HG02938 (cell line): ENCODE measurements at regions not wholly inside any gene's neighbourhood (a gene's known extent, or its start where the extent isn't known, plus 50 kb on each side); places are given as distances from the start of the nearest gene placed in this dataset.

Experiments used
- ATAC-seq: cut with Tn5 transposase; IDR thresholded peaks from one replicate; pipeline ENCODE4 v1.9.1; 2021; ENCODE audit warnings: mild to moderate bottlenecking, moderate library complexity; ENCODE audit not compliant: unreplicated experiment

DNA sequence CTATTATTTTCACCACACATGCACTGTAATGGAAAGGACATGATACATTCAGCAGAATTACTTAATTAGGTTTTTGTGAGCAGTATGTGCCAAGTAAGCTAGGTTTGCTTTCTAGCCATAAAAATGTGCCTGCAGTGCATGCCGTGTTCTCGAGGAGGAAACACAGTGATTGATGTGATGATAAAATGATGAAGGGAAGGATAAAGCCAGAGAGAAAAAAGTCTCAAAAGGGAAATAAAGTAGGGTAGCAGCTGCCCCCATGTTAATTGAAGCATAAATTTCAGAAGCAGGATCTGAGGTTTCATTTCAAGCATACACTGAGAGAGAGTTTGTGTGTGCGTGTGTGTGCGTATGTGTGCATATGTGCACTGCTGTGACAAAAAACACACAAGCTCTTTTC is 714.2 kb upstream of the C9orf72 start:
- no peak for ATAC-seq

DNA sequence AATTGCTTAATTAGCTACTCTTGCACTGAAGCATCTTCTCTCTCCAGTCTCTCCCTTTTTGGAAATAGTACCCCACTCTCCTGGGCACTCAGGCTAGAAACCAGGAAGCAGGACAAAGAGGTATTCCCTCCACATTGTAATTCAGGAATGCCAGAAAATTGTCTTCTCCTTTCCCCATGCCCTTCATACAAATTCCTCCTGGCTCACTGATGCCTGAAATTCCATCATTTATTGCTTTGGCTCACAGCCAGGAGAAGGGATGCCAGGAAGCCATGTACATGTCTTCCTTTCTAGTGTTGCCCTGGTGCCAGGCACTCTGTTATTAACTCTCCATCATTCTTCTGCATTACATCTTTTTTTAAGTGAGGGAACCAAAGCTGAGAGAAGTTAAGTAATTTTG is 716.5 kb upstream of the C9orf72 start:
- no peak for ATAC-seq

DNA sequence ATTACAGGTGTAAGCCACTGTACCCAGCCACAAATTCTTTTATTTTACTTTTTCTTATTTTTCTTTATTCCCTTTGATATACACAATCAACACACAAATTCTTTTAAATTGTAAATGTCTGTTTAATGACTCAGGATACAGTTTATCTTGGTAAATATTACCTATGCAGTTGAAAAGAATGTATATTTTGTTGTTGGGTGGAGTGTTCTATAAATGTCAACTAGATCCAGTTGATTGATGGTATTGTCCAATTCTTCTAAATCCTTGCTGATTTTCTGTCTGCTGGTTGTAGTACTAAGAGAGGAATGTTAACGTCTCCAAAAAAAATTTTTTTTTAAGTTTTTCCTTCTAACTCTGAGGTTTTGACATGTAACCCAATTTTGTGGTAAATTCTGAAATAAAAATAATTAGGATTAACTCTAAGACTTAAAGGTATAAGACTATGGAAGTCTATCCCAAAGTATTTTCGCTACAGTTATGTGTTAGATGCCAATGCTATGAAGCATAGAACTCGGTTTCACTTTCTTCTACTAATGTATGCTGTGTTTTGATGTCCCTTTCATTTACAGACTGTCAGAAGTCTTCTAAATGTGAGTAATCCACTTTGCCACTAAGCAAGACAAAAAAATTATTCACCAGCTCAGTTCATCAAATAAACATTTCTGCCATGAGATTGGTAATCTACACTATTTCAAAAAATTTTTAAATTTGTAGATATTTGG is 720.2 kb upstream of the C9orf72 start:
- ATAC-seq = no peak

DNA sequence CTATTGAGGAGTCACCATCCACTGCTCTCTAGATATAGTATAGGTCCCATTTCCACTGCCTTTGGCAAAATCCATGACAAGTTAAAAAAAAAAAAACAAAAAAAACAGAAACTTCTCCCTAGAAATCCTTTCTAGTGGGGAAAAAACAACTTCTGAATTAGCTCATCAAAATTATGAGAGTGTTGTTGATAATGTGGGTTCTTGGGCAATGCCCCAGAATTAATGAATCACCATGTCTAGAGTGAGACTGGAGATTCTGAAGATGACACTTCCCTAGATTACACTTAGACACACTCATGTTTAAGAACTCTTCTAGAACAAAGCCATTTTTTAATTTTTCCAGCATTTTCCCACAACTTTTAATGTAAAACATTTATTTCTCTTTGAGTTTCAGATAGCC is 728.0 kb upstream of the C9orf72 start:
- ATAC-seq = no peak

DNA sequence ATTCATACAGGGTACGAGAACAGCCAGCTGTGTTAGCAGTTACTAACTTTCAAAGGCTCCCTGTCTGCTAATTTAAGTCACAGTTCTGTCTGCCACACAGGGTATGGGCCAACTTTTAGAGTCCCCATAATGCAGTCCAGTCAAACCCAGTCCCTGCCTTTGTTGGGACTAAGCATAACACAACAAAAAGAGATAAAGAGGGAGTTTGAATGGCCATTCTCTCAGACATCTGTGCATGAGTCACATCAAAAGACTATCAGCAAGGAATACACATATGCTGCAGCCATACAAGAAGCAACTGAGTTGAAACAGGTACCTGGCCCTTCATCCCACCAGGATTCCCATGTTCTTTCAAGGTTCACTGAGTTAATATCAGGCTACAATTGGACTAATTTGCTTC is 744.5 kb upstream of the C9orf72 start:
- ATAC-seq = no peak

DNA sequence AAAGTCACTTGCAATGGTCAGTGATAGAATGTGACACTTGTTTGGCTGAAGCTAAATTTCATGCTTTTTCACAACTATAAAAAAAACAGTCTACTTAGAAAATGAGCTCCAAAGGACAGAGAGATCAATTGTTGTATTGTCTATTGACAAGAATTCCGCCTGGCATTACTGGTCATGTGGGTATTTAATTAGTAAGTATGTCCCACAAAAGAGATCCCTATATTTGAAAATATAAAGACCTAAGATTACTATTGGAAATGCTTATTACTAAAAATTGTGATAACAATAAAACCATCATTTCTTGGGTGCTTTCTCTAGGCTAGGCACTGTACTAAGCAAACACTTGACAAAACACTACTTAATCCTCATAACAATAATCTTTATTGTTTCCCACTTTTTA is 745.2 kb upstream of the C9orf72 start:
- no peak for ATAC-seq

DNA sequence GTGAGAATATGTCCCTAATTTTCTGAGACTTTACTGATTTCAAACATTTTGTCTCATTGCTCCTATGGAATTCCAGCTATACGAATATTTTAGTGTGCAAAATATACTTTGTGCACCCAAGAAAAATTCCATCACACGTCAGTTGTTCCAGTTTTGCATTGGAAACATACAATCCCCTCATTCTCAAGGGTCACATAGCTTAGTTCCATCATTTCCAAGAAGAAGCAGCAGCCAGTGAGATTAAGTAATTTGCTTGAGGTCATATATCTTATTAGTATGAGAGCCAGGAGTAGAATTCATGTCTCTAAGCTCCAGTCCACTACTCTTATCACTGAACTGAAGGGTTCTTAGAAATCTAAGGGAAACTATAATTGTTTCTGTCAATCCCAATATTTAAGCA is 746.7 kb upstream of the C9orf72 start:
- ATAC-seq = no peak

DNA sequence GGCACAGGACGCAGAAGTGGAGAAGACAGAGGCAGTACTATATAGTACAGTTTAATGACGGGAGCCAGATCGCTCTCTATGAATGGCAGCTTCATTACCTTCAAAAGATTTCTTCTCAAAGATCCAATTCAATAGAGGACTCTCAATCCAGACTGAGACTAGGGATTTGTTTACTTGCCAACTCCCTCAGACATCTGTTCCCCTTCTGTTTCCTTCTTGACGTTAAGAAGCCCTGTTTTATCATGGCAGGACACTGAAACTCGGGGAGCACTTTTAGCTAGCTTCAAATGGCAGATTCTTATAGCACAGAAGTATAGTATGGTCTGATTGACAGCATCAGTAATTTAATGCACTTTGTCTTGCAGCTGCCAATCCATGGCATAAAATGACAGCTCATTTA is 747.3 kb upstream of the C9orf72 start:
- no peak for ATAC-seq

DNA sequence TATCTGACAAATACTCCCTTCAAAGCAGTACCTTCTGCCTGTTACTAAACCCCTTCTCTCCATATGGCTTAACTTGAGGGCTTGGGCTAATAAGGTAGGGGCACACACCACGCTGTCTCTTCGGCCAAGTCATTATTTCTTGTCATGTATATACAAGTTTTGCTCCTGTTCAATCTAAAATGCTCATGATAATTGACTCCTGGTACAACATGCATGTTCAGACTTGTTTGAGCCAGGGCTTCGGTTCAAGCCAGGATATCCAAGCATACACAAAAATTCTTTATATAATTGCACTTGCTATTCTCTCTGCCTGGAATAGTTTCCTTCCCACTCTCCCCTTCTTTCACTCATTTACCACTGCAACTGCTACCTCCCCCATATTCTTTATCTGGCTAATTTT is 756.0 kb upstream of the C9orf72 start:
- ATAC-seq = no peak

DNA sequence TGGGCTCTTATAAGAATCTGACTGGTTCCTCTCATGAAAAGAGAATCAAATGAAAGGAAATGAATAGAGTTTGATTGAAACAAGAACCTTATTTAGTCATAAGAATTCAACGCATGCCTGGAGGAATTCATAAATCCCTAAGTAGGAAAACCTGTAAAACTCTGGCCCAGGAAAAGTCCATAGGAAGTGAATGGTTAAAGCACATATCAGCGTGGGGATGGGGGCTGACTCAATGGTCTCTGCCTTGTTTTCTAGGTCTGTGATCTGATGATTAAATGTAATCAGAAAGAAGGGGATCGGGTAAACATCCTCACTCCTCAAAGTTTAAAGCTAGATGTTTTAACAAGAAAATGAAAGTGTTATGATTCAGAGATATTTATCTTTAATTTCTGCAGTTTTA is 759.4 kb upstream of the C9orf72 start:
- ATAC-seq = no peak

DNA sequence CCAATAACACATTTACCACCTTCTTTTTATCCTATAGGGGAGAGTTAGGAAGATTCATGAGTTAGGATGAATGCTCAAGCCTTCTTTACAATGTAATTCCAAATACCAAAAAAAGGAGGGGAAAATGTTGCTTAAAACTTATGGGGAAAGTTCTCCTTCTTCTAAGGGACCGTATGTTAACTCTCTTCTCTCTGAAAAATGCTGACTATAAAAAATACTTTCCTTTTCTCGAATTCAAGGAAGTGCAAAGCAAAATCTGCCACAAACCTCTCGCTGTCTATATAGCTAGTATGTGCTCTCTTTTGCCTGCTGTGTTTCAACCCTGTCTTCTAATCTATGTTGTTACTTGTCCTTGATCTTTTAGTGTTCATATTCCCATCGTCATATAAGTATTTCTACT is 768.6 kb upstream of the C9orf72 start:
- no peak for ATAC-seq

DNA sequence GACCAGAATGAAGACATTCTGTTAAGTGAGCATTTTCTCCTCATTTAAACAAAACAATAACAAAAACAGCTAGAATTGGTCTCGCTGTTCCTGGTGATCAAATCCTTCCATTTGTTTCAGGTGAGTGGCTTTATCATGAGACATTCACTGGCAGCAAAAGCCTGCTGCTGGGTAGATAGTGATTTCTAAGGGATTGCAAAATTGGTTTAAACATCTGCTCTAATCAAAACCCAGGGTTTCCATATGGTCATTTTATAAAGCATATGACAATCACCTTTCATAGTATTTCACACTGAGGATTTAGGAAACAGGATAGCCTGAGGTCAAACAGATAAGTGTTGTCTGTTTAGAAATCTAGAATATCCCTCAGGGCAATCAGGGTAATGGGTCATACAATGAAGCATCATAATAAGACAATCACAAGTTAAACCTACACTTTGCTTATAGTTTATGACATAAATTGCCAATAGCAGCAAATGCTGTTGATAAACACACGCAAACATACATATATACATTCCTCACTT is 769.6 kb upstream of the C9orf72 start:
- no peak for ATAC-seq

DNA sequence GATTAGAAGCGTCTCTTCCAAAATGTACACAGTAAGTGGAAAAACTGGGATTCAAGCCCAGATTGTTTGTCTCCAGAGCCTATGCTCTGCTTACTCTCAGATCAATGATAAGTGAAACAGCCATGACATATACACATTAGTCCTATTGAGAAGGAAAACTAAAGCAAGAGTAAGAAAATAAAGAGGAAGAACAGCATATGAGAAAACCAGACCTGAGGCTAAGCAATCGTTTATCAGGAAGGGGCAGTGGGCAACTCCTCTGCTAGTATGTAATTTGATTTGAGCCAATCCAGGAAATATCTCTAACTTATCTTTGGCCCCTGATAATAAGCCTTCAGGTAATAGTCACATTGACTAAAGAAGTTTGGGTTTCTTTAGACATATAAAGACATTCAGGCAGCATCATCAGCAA is 789.9 kb upstream of the C9orf72 start:
- no peak for ATAC-seq

DNA sequence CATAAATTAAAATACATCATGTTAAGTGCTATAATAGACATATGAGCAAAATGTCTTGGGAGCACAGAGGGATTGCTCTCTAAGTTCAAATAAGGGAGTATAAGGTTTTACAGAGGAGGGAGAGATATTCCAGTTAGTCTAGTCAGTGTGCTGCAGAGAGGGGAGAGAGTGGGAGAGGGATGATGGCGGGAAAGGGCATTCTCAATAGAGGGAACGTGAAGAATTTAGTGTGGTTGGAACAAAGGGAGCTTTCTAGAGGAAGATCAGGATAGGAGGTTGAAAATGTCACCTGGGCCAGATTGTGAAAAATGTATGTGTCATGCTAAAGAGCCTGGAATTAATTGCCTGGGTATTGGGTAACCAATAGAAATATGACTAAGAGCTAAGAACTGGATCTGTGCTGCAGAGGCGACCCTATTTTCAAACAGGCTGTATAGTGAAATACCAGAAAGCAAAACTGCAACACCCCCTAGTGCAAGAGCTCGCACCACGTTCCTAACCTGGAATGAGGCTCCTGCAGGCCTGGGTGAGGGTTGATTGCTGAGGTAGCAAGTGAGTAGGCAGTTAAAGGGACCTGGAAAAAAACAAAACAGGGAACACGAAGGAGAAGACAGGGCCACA is 791.8 kb upstream of the C9orf72 start:
- no peak for ATAC-seq

DNA sequence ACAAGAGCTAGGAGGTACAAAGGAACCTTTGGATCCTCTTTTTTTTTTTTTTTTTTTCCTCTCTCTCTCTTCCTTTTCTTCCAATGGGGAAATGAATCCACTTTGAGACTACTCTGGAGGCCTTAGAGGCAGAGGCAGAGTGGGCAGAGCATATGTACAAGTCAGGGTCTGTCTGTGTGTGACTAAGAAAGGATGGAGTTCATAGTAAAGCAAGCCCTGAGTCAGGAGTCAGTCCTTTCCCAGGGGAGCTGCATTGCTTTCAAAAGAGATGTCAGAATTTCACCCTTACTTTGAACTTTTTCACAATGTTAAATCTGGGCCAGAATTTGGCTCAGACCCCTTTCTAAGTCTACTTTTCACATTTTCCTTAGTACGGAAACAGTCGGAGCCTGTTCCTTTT is 792.4 kb upstream of the C9orf72 start:
- no peak for ATAC-seq

DNA sequence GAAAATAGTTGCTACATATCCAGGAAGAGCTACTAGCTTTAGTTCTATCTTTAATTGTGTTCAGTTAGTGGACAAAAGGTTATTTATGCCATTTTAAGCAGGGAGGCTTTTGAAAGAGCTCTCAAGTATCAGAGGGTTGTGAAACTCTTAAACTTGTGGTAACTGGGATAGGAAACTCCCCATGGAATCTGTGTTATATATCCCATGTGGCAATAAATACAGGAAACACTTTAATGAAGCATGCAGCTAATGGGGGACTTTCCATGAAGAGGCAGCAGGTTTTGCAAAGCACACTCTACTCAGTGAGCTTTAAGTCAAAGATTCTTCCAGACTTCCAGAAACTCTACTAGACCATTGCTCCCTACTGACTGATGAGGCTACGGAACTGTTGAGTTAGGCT is 805.0 kb upstream of the C9orf72 start:
- ATAC-seq = no peak

DNA sequence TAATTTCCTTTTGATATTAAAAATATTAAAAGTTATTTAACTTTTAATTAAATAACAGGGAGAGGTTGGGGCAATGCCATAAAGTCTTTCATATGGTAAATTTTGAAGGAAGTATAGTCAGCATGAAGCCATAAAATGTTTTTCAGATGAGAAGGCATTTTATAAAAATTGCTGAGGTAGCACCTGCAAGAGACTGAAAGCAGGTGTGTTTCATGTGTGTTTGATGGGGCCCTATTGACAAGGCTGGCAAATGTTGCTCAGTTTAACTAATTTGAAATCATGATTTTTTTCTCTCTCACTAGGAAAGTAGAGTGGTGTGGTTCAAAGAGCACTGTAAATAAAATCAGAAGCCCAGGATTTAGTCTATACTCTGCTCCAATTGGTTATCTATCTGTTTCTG is 805.8 kb upstream of the C9orf72 start:
- no peak for ATAC-seq

DNA sequence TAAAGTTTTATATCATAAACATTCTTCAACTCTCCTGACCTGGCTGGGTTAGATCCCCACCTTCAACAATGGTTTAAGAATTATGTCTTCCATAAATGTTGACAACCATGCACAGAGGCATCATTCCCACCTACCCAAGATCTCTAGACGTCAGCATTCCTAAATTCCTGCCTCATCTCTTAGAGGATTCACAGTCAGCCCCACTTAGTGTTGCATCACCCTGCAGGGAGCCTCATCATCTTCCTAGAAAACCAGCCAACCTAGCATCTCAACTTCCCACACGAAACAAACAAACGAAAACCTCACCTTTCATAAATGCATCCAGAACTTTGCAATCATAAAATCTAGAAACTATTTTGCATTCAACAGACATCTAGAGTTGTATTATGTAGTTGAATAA is 816.1 kb upstream of the C9orf72 start:
- no peak for ATAC-seq

DNA sequence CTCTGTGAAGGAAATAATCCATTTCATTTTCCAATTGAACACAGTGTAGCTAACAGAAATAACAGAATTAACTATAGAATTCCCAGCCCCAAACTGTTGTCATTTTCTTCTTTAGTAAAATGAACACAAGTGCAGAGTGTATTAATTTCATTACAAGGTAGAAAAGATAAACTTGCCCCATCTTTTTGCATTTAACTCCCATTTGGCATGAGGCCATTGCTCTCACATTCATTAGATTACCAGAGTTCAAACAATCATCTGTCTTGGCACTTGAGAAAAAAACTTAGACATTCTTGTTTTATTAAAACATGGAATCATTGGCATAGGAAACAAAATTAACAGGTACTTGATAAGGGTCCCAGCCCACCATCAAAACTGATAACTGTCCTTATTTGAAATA is 821.5 kb upstream of the C9orf72 start:
- no peak for ATAC-seq

DNA sequence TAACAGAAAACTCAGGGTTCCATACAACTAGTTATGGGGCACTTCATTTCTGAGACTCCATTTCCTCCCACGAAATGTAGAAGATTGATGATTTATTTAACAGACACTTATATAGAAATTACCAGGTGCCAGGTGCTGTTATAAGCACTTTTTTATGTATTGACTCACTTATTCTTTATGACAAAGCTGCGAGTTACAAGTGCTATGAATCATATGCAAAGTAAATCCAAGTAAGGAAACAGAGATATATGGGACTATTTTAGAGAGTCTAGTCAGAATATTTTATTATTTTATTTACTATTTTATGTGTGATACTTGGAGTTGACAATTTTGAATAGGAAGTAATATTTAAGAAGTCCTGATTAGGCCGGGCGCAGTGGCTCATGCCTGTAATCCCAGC is 822.8 kb upstream of the C9orf72 start:
- ATAC-seq = no peak

DNA sequence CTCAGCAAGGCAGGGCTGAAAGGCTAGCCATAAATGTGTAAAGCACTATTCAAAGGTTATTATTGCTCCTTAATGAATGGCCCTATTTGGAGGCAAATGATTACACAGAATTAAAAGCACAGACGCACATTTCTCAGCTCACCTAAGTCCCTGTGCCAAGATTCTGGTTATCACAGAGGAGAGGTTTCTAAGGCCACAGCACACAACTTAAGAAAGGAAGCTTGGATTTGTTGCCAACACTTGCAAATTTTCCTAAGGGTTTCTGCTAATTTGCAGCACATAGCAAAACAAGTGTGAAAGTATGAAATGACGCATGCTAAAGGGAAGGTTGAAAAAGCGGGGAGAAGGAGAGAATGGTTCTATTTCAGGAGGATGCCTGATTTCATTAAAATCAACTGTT is 834.1 kb upstream of the C9orf72 start:
- ATAC-seq = no peak

DNA sequence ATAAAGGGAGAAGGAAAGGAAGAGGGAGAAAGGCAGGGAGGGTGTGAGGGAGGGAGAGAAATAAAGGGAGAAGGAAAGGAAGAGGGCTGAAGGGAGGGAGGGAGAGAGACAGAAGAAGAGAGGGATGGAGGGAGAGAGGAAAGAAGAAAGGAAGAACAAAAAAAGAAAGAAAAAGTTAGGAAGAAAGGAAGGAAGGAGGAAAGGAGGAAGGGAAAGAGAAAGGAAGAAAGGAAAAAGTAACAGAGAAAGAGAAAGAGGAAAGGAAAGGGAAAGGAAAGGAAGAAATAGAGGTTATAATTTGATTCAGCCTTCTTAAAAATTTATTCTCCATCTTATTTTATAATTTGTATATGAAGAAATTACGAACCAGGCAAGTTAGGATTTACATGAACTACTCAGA is 836.6 kb upstream of the C9orf72 start:
- ATAC-seq = no peak

DNA sequence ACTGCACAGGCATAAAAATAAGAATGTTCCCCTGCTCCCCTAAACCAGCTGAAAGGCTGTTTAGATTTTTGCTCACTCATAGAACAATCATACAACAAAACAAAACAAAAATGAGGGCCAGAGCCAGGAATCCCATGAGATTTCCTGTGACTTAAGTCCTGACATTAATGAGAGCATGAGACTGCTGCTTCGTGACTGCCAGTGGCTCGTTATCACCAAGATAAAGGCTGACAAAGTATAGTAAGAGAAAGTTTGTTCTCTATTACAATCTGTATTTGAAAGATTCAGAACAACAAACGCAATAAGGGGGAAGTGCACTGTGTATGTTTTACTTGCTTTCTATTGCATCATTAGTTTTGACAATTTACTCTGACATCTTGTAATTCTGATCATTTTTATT is 837.1 kb upstream of the C9orf72 start:
- no peak for ATAC-seq
